ENCODE measurements at regions not wholly inside any gene's neighbourhood (a gene's known extent, or its start where the extent isn't known, plus 50 kb on each side); places are given as distances from the start of the nearest gene placed in this dataset.
"Not testable (repeated sequence)": the region's sequence is repeated elsewhere in the genome, so short reads cannot be mapped to it uniquely, and the experiment has no call there.

DNA sequence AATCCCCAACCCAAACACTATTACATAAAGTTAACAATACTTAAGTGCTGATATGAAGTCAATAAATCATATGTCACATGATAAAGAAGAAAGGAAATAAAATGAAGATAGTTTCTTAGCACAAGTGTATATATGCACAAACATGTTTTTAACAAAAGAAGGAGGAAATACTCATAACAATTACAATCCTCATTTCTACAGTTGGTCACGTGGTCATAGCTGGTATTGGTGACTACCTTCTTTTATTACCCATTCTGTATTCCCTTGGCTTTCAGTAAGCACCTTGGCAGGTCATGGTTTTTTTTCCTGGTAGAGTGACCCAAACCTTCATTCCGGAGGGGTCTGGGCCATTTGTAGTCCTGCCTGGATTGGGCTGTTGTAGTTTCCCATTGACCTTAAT, 137.1 kb upstream of the KCND3 start:
- intact Hi-C loops (cut with micrococcal nuclease; ENCODE audit: unreplicated experiment) = no loop called here
- ATAC-seq (no peak), FAIRE-seq (no peak), DNase-seq (ENCODE audit: low read depth, low spot score) (no peak)
- Histone ChIP-seq H3K36me3 (ENCODE audit: control insufficient read depth in 2 of 2, insufficient read depth in 2 of 2, low read length in 1 of 2) (no peaks in the 10 kb centered on the region), H3K27me3 (replicated peaks in 1 of 2; ENCODE audit: control insufficient read depth in 2 of 2, insufficient read depth in 2 of 2, low read length in 1 of 2) (no peaks in the 10 kb centered on the region), H3K79me2 (ENCODE audit: control insufficient read depth, insufficient read depth, low read length) (no peaks in the 10 kb centered on the region), H2AFZ (ENCODE audit: control insufficient read depth, low read depth, low read length) (no peak overlapping the region), H3K9me3 (replicated peaks; ENCODE audit: control insufficient read depth, insufficient read depth, low read length) (no peaks in the 10 kb centered on the region), H4K20me1 (ENCODE audit: control insufficient read depth, insufficient read depth) (no peaks in the 10 kb centered on the region), H3K4me2 (ENCODE audit: control insufficient read depth, insufficient read depth) (no peak overlapping the region), H3K9ac (ENCODE audit: control insufficient read depth, insufficient read depth, low read length) (no peak overlapping the region), H3K4me1 (ENCODE audit: control insufficient read depth, insufficient read depth, low read length) (no peaks in the 10 kb centered on the region), H3K4me3 (no peak overlapping the region), H3K27ac (ENCODE audit: control insufficient read depth, insufficient read depth) (no peak overlapping the region)
- ChIA-PET CTCF (no interaction called here), SMC1A (ENCODE audit: uncharacterized antibody, unreplicated experiment) (no interaction called here), RAD21 (ENCODE audit: unreplicated experiment) (no interaction called here), POLR2A (interaction anchor here (0.7 kb wide), 1 partner anchor 1190 kb away, joined by 3 read pairs; no protein-coding TSS in a partner anchor)
- in situ Hi-C loops (cut with MboI) = no loop called here
- no TSS peak for BruUV-seq (replicated peaks)
- 0% methylated on average over 2 of the region's 2 CpGs for WGBS (ENCODE audit: insufficient coverage, insufficient replicate concordance, low lambda C conversion rate, missing lambda C conversion rate)
- TF ChIP-seq RUNX3 (IDR thresholded peaks at IDR 0.05; ENCODE audit: low read length) (no peak), EZH2 (IDR thresholded peaks at IDR 0.05; ENCODE audit: borderline replicate concordance, control insufficient read depth, low read depth, low read length) (no peak), ZZZ3 (IDR thresholded peaks at IDR 0.05; ENCODE audit: control insufficient read depth, insufficient read length, low read depth) (no peak), YY1 (IDR thresholded peaks at IDR 0.05; ENCODE audit: low read depth, low read length) (no peak), ZNF622 (IDR thresholded peaks at IDR 0.05) (no peak), SIX5 (IDR thresholded peaks at IDR 0.05; ENCODE audit: low read depth, low read length, severe bottlenecking) (no peak), MYB (IDR thresholded peaks at IDR 0.05; ENCODE audit: borderline replicate concordance, low read depth, low read length) (no peak), CBX5 (IDR thresholded peaks at IDR 0.05; ENCODE audit: low read depth) (no peak), KDM1A (IDR thresholded peaks at IDR 0.05; ENCODE audit: borderline replicate concordance) (no peak), BMI1 (IDR thresholded peaks at IDR 0.05; ENCODE audit: borderline replicate concordance) (no peak), JUNB (IDR thresholded peaks at IDR 0.05) (no peak), DPF2 (IDR thresholded peaks at IDR 0.05) (no peak), SMARCA5 (IDR thresholded peaks at IDR 0.05) (no peak), CHD1 (IDR thresholded peaks at IDR 0.05; ENCODE audit: low read depth, low read length) (no peak), TCF7 (IDR thresholded peaks at IDR 0.05; ENCODE audit: borderline replicate concordance) (no peak), FOXK2 (IDR thresholded peaks at IDR 0.05) (no peak)
- TF ChIP-seq, protein P1, sequence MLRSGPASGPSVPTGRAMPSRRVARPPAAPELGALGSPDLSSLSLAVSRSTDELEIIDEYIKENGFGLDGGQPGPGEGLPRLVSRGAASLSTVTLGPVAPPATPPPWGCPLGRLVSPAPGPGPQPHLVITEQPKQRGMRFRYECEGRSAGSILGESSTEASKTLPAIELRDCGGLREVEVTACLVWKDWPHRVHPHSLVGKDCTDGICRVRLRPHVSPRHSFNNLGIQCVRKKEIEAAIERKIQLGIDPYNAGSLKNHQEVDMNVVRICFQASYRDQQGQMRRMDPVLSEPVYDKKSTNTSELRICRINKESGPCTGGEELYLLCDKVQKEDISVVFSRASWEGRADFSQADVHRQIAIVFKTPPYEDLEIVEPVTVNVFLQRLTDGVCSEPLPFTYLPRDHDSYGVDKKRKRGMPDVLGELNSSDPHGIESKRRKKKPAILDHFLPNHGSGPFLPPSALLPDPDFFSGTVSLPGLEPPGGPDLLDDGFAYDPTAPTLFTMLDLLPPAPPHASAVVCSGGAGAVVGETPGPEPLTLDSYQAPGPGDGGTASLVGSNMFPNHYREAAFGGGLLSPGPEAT (IDR thresholded peaks at IDR 0.05; ENCODE audit: low read depth) = no peak
- TF ChIP-seq, protein P2, sequence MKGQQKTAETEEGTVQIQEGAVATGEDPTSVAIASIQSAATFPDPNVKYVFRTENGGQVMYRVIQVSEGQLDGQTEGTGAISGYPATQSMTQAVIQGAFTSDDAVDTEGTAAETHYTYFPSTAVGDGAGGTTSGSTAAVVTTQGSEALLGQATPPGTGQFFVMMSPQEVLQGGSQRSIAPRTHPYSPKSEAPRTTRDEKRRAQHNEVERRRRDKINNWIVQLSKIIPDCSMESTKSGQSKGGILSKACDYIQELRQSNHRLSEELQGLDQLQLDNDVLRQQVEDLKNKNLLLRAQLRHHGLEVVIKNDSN (IDR thresholded peaks at IDR 0.05; ENCODE audit: borderline replicate concordance, extremely low read length, insufficient read depth, low read depth, low read length) = no peak

DNA sequence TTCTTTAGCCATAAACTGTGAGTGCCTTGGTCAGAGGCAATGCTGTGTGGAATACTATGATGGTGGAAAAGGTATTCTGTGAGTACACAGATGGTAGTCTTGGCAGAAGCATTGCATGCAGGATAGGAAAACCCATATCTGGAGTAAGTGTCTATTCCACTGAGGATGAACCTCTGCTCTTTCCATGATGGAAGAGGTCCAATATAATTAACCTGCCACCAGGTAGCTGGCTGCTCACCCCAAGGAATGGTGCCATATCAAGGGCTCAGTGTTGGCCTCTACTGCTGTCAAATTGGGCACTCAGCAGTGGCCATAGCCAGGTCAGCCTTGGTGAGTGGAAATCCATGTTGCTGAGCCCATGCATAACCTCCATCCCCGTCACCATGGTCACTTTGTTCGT, 138.1 kb upstream of the KCND3 start:
- RAD21 ChIA-PET (ENCODE audit: unreplicated experiment); BruUV-seq (replicated peaks); ATAC-seq; H3K27ac ChIP-seq (ENCODE audit: control insufficient read depth, insufficient read depth); H2AFZ ChIP-seq (ENCODE audit: control insufficient read depth, low read depth, low read length); SMC1A ChIA-PET (ENCODE audit: uncharacterized antibody, unreplicated experiment); H3K36me3 ChIP-seq (ENCODE audit: control insufficient read depth in 2 of 2, insufficient read depth in 2 of 2, low read length in 1 of 2); FAIRE-seq; H3K9me3 ChIP-seq (replicated peaks; ENCODE audit: control insufficient read depth, insufficient read depth, low read length); H3K4me1 ChIP-seq (ENCODE audit: control insufficient read depth, insufficient read depth, low read length); DNase-seq (ENCODE audit: low read depth, low spot score); H3K4me2 ChIP-seq (ENCODE audit: control insufficient read depth, insufficient read depth); H3K27me3 ChIP-seq (replicated peaks in 1 of 2; ENCODE audit: control insufficient read depth in 2 of 2, insufficient read depth in 2 of 2, low read length in 1 of 2); H3K4me3 ChIP-seq; H3K9ac ChIP-seq (ENCODE audit: control insufficient read depth, insufficient read depth, low read length); H3K79me2 ChIP-seq (ENCODE audit: control insufficient read depth, insufficient read depth, low read length); POLR2A ChIA-PET; CTCF ChIA-PET; H4K20me1 ChIP-seq (ENCODE audit: control insufficient read depth, insufficient read depth); intact Hi-C loops (cut with micrococcal nuclease; ENCODE audit: unreplicated experiment); in situ Hi-C loops (cut with MboI): not testable (repeated sequence)
- WGBS (ENCODE audit: insufficient coverage, insufficient replicate concordance, low lambda C conversion rate, missing lambda C conversion rate) = 23% methylated on average over 2 of the region's 2 CpGs

Data from GM12878 (cell line).